ENCODE measurements at regions not wholly inside any gene's neighbourhood (a gene's known extent, or its start where the extent isn't known, plus 50 kb on each side); places are given as distances from the start of the nearest gene placed in this dataset.

GRCh38 chr1:184319879-184320278 lies 67.0 kb upstream of the C1orf21 start:
- H3K9ac ChIP-seq (ENCODE audit: low read depth, low read length) = no peak overlapping the region
- ChIA-PET POLR2A (ENCODE audit: unreplicated experiment) (no interaction called here), CTCF (no interaction called here)
- no peaks in the 10 kb centered on the region; the same call in 1 of the 2 replicates for H3K27me3 ChIP-seq (ENCODE audit: control insufficient read depth, insufficient read depth, low read length)
- no peak overlapping the region for H4K5ac ChIP-seq (ENCODE audit: low read depth, low read length)
- no peaks in the 10 kb centered on the region for H3K9me1 ChIP-seq (ENCODE audit: insufficient read depth, low read length)
- ATAC-seq (ENCODE audit: low read depth) = no peak
- intact Hi-C loops (cut with micrococcal nuclease) = no loop called here
- H4K91ac ChIP-seq (ENCODE audit: insufficient read depth, low read depth, low read length) = no peak overlapping the region
- H3K4ac ChIP-seq (ENCODE audit: low read depth, low read length) = no peak overlapping the region
- no TSS peak for BruUV-seq (replicated peaks)
- no peak for TF ChIP-seq SMC3 (IDR thresholded peaks at IDR 0.05; ENCODE audit: low read depth, low read length)
- TF ChIP-seq CHD1 (IDR thresholded peaks at IDR 0.05; ENCODE audit: low read depth, low read length) = no peak
- no peak for TF ChIP-seq RAD21 (IDR thresholded peaks at IDR 0.05; ENCODE audit: low read length)
- no peak for TF ChIP-seq RCOR1 (IDR thresholded peaks at IDR 0.05; ENCODE audit: insufficient replicate concordance, low read length)
- no peak for TF ChIP-seq ELK1 (IDR thresholded peaks at IDR 0.05; ENCODE audit: borderline replicate concordance, low read depth, low read length)
- no peak for TF ChIP-seq RFX5 (IDR thresholded peaks at IDR 0.05; ENCODE audit: low read depth, low read length)
- no peak for TF ChIP-seq CEBPB (IDR thresholded peaks at IDR 0.05; ENCODE audit: low read depth, low read length)
- no peak for TF ChIP-seq NFE2L2 (IDR thresholded peaks at IDR 0.05; ENCODE audit: low read depth, low read length)
- no peak for TF ChIP-seq CTCF (conservative IDR thresholded peaks at IDR 0.05; ENCODE audit: low read depth, low read length)
- no peak for TF ChIP-seq FOS (IDR thresholded peaks at IDR 0.05; ENCODE audit: low read depth, low read length)
- no peak for TF ChIP-seq MAFK (IDR thresholded peaks at IDR 0.05; ENCODE audit: low read depth, low read length)
- TF ChIP-seq MAZ (IDR thresholded peaks at IDR 0.05; ENCODE audit: borderline replicate concordance, low read depth, low read length) = no peak
- no peak for TF ChIP-seq USF2 (IDR thresholded peaks at IDR 0.05; ENCODE audit: low read depth, low read length)
- TF ChIP-seq BHLHE40 (IDR thresholded peaks at IDR 0.05; ENCODE audit: low read depth, low read length) = no peak
- TF ChIP-seq MXI1 (IDR thresholded peaks at IDR 0.05; ENCODE audit: borderline replicate concordance, low read depth, low read length) = no peak
- no peak for TF ChIP-seq POLR2A (IDR thresholded peaks at IDR 0.05; ENCODE audit: low read depth, low read length)
- in situ Hi-C loops (cut with MboI; ENCODE audit: low sequenced_read_pairs) = loop anchor here (5.0 kb wide), 1 partner anchor 42 kb away; no protein-coding TSS in a partner anchor
- no peaks in the 10 kb centered on the region for H4K20me1 ChIP-seq (ENCODE audit: insufficient read depth, low read length)
- no peak overlapping the region for H3K27ac ChIP-seq (ENCODE audit: insufficient read depth, low read length)
- H3K4me2 ChIP-seq (ENCODE audit: low read depth, low read length) = no peak overlapping the region
- H2AFZ ChIP-seq (replicated peaks; ENCODE audit: low read length, poor library complexity) = no peak overlapping the region
- no peak overlapping the region for H3K4me3 ChIP-seq (ENCODE audit: insufficient read depth, low read depth, low read length)
- no peak overlapping the region for H2BK5ac ChIP-seq (ENCODE audit: low read depth, low read length, poor library complexity, severe bottlenecking)
- whole genome bisulfite sequencing, 2 experiments (ENCODE audit: extremely low coverage in 2 of 2, insufficient read length in 1 of 2) = no CpG with 5 or more reads among the region's 3 CpGs
- DNase-seq = no peak
- H3K79me1 ChIP-seq (ENCODE audit: low read depth in 1 of 2, low read length in 2 of 2) = no peaks in the 10 kb centered on the region
- H3K14ac ChIP-seq (replicated peaks; ENCODE audit: low read depth, low read length) = no peak overlapping the region
- no peaks in the 10 kb centered on the region for H3K36me3 ChIP-seq (ENCODE audit: control insufficient read depth, insufficient read depth, low read length)
- H2AK5ac ChIP-seq (ENCODE audit: low read depth, low read length) = no peak overlapping the region
- H4K8ac ChIP-seq (ENCODE audit: low read depth in 2 of 2, low read length in 2 of 2) = no peak overlapping the region
- no peaks in the 10 kb centered on the region for H3K9me3 ChIP-seq (ENCODE audit: control insufficient read depth, insufficient read depth, low read length)
- no peak overlapping the region for H3K23ac ChIP-seq (ENCODE audit: low read depth, low read length)
- no peak overlapping the region for H3K18ac ChIP-seq (ENCODE audit: low read depth, low read length)
- H2BK15ac ChIP-seq (ENCODE audit: low read depth, low read length) = no peak overlapping the region
- dilution Hi-C loops (cut with HindIII; ENCODE audit: low sequenced_read_pairs, unreplicated experiment) = no loop called here
- no peak overlapping the region for H2BK120ac ChIP-seq (ENCODE audit: low read depth, low read length)
- no peak overlapping the region for H2AK9ac ChIP-seq (replicated peaks; ENCODE audit: low read depth, low read length, poor library complexity)
- H2BK20ac ChIP-seq (ENCODE audit: low read depth, low read length) = no peak overlapping the region
- no peaks in the 10 kb centered on the region; the same call in 1 of the 2 replicates for H3K4me1 ChIP-seq (ENCODE audit: control insufficient read depth, insufficient read depth, low read length)
- no peak overlapping the region for H3K56ac ChIP-seq (ENCODE audit: extremely low read depth, insufficient read depth, low read length)
